Activated T-helper 1 cell treated with anti-CD3 and anti-CD28 coated beads, Interleukin-12 subunit alpha, Interleukin-12 subunit beta, Interleukin-2, Interleukin-4 antibody, amounts not matched to agents 30 ng/mL and 10 ng/mL and 1 ng/mL, durations not matched to agents 14 hours and 24 hours and 36 hours (primary cell): ENCODE measurements at regions not wholly inside any gene's neighbourhood (a gene's known extent, or its start where the extent isn't known, plus 50 kb on each side); places are given as distances from the start of the nearest gene placed in this dataset.
"Not testable (repeated sequence)": the region's sequence is repeated elsewhere in the genome, so short reads cannot be mapped to it uniquely, and the experiment has no call there.

Experiments used
- DNase-seq: peaks from one replicate; pipeline ENCODE4 v3.0.0; 2021; ENCODE audit warnings: low spot score
- H3K27ac Mint-ChIP-seq: one replicate; pipeline ENCODE4 v1.8.0; 2021; ENCODE audit warnings: mild to moderate bottlenecking, mixed read lengths
- H3K27me3 Mint-ChIP-seq: one replicate; pipeline ENCODE4 v1.8.0; 2022; ENCODE audit warnings: mild to moderate bottlenecking, moderate library complexity, mixed read lengths; ENCODE audit not compliant: insufficient read depth
- H3K36me3 Mint-ChIP-seq: one replicate; pipeline ENCODE4 v1.8.0; 2021; ENCODE audit warnings: low read depth, mixed read lengths
- H3K4me1 Mint-ChIP-seq: one replicate; pipeline ENCODE4 v1.8.0; 2021; ENCODE audit warnings: low read depth, mixed read lengths
- H3K4me3 Mint-ChIP-seq: one replicate; pipeline ENCODE4 v1.8.0; 2021; ENCODE audit warnings: mild to moderate bottlenecking, moderate library complexity, mixed read lengths
- H3K9me3 Mint-ChIP-seq: one replicate; pipeline ENCODE4 v1.8.0; 2021; ENCODE audit warnings: mixed read lengths
- intact Hi-C: fragments of 100-400 bp; cut with micrococcal nuclease; formaldehyde crosslinking; loops from one replicate; pipeline ENCODE4 v1.15.1; 2024

DNA sequence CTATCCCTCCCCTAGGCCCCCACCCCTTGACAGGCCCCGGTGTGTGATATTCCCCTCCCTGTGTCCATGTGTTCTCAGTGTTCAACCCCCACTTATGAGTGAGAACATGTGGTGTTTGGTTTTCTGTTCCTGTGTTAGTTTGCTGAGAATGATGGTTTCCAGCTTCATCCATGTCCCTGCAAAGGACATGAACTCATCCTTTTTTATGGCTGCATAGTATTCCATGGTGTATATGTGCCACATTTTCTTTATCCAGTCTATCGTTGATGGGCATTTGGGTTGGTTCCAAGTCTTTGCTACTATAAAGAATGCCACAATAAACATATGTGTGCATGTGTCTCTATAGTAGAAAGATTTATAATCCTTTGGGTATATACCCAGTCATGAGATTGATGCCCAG is 55.3 kb upstream of the PDZD8 start:
- H3K4me1 Mint-ChIP-seq, H3K9me3 Mint-ChIP-seq, DNase-seq, H3K36me3 Mint-ChIP-seq, H3K27me3 Mint-ChIP-seq, intact Hi-C loops, H3K27ac Mint-ChIP-seq, H3K4me3 Mint-ChIP-seq: not testable (repeated sequence)

DNA sequence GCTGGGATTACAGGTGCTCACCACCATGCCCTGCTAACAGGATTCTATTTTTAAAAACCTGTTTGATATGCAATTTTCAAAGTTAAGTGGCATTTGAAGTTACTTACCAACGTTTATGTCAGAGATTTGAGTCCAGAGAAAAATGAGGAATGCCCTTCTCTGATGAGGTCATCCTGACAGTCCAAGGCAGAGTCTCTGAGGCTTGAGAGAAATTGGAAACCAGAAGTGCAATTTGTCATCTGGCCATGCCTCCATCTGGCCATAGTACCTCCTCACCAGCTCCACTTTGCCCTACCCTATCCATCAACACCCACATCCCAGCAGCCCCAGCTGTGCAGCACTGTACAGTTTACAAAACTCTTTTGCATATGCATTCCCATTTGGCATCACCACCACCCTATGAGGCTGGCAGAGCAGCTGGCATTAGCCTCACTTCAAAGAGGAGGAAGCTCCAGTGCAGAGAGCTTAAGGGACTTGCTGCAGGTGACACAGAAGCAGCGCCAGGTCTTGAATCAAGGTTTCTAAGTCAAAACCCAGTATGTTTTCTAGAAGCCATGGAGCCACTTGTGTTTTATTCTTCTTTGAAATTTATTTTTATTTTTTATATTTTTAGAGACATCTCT is 54.5 kb upstream of the PDZD8 start:
- Mint-ChIP-seq H3K27ac (no peak overlapping the region), H3K27me3 (peaks cover 2% of the 10 kb centered on the region), H3K4me1 (no peaks in the 10 kb centered on the region), H3K4me3 (no peak overlapping the region), H3K9me3 (no peaks in the 10 kb centered on the region), H3K36me3 (no peaks in the 10 kb centered on the region)
- no peak for DNase-seq
- intact Hi-C loops = no loop called here

DNA sequence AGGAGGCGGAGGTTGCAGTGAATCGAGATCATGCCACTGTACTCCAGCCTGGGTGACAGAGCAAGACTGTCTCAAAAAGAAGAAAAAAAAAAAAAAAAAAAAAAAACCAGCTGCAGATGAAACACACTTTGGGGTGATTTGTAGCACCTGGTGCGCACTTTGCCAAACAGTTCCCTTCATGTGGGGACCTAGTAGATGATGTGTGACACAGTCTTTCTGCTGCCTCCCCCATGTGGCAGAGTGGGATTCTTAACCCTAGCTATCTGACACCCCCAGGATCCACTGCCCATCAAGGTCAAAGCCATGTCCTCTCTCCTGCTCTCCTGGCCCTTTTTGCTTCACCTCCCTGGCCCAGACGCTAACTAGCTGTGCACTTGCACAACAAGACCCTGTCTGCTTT is 52.1 kb upstream of the PDZD8 start:
- Mint-ChIP-seq H3K4me3 (no peak overlapping the region), H3K4me1 (no peaks in the 10 kb centered on the region), H3K27me3 (no peaks in the 10 kb centered on the region), H3K9me3 (no peaks in the 10 kb centered on the region), H3K36me3 (no peaks in the 10 kb centered on the region), H3K27ac (no peak overlapping the region)
- intact Hi-C loops = no loop called here
- DNase-seq = no peak

DNA sequence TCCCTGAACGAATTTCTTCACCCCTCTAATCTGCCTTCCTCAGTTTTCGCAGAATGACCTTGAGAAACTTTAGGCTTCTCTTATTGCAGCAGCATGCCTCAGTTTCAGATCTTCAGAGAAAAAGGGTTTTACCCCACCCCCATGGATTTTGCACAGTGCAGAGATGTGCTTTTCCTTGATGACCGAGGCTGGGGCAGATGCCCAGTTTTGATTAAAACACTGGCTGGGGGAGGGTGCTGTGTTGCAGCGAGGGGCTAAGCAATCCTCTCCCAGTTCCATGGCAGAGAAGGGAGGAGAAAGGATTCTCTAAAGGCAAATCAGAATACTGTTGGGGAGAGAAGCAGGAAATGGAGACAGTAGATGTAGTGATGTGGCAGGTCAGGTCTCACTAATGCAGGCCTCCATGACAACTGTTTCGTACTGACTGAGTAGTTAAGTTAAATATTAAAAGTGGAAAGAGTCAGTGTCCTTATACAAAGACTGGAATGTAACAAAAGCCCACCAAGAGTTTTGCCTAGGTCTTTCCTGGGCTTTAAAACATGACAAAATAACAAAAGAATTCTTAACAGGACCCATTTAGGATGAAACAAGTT is 50.8 kb upstream of the PDZD8 start:
- no peak overlapping the region for H3K27ac Mint-ChIP-seq
- no peak for DNase-seq
- intact Hi-C loops = no loop called here
- H3K9me3 Mint-ChIP-seq = no peaks in the 10 kb centered on the region
- no peaks in the 10 kb centered on the region for H3K36me3 Mint-ChIP-seq
- H3K4me1 Mint-ChIP-seq = no peaks in the 10 kb centered on the region
- H3K27me3 Mint-ChIP-seq = no peaks in the 10 kb centered on the region
- no peak overlapping the region for H3K4me3 Mint-ChIP-seq

DNA sequence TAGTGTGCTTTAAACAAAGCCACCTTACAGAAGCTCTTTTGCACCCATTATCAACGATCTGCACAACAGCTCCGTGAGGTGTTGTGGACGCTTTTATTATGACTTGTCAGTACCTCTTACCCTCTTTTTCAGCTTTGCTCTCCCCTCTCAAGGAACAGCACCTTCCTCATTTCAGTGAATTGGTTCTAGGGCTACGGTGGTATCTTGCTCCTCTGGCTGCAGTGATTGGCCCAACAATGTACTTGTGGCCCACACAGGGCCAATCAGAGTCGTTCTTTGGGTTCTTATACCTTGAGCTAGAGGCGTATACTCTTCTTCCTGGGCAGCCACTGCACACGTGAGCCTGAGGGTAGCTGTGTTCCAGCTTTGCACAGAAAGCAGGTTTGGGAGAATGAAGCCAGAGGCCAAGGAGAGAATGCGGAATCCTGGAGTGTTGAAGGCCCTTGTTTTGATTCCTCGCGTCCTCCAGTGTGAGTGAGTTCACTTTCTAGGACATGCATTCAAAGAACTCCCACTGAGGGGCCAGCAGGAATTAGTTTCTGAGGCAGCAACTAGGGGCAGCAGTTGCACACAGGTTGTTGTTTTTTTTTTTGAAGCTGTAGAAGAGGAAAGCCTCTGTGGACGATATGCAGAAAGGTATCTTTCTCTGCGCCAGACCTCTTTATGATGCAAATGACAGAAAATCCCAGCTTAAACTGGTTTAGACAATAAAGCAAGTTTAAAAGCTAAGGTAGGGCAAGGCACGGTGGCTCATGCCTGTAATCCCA is 49.8 kb upstream of the PDZD8 start:
- no peaks in the 10 kb centered on the region for H3K36me3 Mint-ChIP-seq
- H3K4me3 Mint-ChIP-seq = no peak overlapping the region
- no peaks in the 10 kb centered on the region for H3K27me3 Mint-ChIP-seq
- H3K4me1 Mint-ChIP-seq = no peaks in the 10 kb centered on the region
- DNase-seq = no peak
- H3K9me3 Mint-ChIP-seq = no peaks in the 10 kb centered on the region
- intact Hi-C loops = no loop called here
- H3K27ac Mint-ChIP-seq = no peak overlapping the region
